HL-60 (cell line): ENCODE measurements at regions not wholly inside any gene's neighbourhood (a gene's known extent, or its start where the extent isn't known, plus 50 kb on each side); places are given as distances from the start of the nearest gene placed in this dataset.

Experiments used
- CTCF ChIP-seq: IDR thresholded peaks from one replicate; pipeline ENCODE4 v1.5.1; 2011; ENCODE audit warnings: low read length, control low read depth, inconsistent platforms; ENCODE audit not compliant: insufficient read depth
- GABPA ChIP-seq: IDR thresholded peaks from 2 replicates; pipeline ENCODE4 v1.6.1; 2012; ENCODE audit warnings: low read depth
- POLR2AphosphoS5 ChIP-seq: IDR thresholded peaks from 2 replicates; pipeline ENCODE4 v1.6.1; 2012; ENCODE audit warnings: low read depth
- REST ChIP-seq: IDR thresholded peaks from 2 replicates; pipeline ENCODE4 v1.6.1; 2012; ENCODE audit warnings: low read depth; ENCODE audit not compliant: insufficient replicate concordance
- SPI1 ChIP-seq: IDR thresholded peaks from 2 replicates; pipeline ENCODE4 v1.6.1; 2012; ENCODE audit warnings: low read depth, mild to moderate bottlenecking, borderline replicate concordance

GRCh38 chr7:144991041-144991440, 155.2 kb upstream of the TPK1 start:
- TF ChIP-seq CTCF (no peak), POLR2AphosphoS5 (no peak), SPI1 (no peak), REST (no peak), GABPA (no peak)
